NCI-H2171 treated with DMSO at 0.1 percent for 48 hours (cell line): ENCODE measurements at regions not wholly inside any gene's neighbourhood (a gene's known extent, or its start where the extent isn't known, plus 50 kb on each side); places are given as distances from the start of the nearest gene placed in this dataset.

Experiments used
- DNase-seq: peaks from one replicate; lab custom pipeline; 2025; lab: John Stamatoyannopoulos, UW

GRCh38 chr16:5366126-5366525 is 268.5 kb upstream of the EEF2KMT start:
- DNase-seq, result no peak

- DNase-seq, result no peak
Measured at GRCh38 chr16:5364186-5364585, 266.6 kb upstream of the EEF2KMT start.

- DNase-seq, result no peak
Measured at GRCh38 chr16:5361322-5361721, 263.7 kb upstream of the EEF2KMT start.

- DNase-seq, result no peak
Measured at GRCh38 chr16:5354645-5355044, 257.1 kb upstream of the EEF2KMT start.

- no peak for DNase-seq
Measured at GRCh38 chr16:5349670-5350517, 252.3 kb upstream of the EEF2KMT start.

GRCh38 chr16:5349101-5349500 is 251.5 kb upstream of the EEF2KMT start:
- no peak for DNase-seq

GRCh38 chr16:5347561-5347960 is 250.0 kb upstream of the EEF2KMT start:
- DNase-seq, result no peak

GRCh38 chr16:5336941-5337340 is 239.3 kb upstream of the EEF2KMT start:
- DNase-seq, result no peak

GRCh38 chr16:5333991-5334390 is 236.4 kb upstream of the EEF2KMT start:
- DNase-seq, result no peak

- no peak for DNase-seq
Measured at GRCh38 chr16:5333126-5333525, 235.5 kb upstream of the EEF2KMT start.

GRCh38 chr16:5330058-5330457 is 232.5 kb upstream of the EEF2KMT start:
- DNase-seq, result no peak

- DNase-seq, result no peak
Measured at GRCh38 chr16:5328546-5328945, 231.0 kb upstream of the EEF2KMT start.

GRCh38 chr16:5326395-5326794 is 228.8 kb upstream of the EEF2KMT start:
- DNase-seq, result no peak

- no peak for DNase-seq
Measured at GRCh38 chr16:5325932-5326331, 228.3 kb upstream of the EEF2KMT start.

GRCh38 chr16:5323284-5324141 is 225.9 kb upstream of the EEF2KMT start:
- no peak for DNase-seq

GRCh38 chr16:5321930-5322329 is 224.3 kb upstream of the EEF2KMT start:
- DNase-seq, result no peak

- DNase-seq, result no peak
Measured at GRCh38 chr16:5319799-5320198, 222.2 kb upstream of the EEF2KMT start.

- DNase-seq, result no peak
Measured at GRCh38 chr16:5315914-5316313, 218.3 kb upstream of the EEF2KMT start.

GRCh38 chr16:5314377-5314776 is 216.8 kb upstream of the EEF2KMT start:
- no peak for DNase-seq

- no peak for DNase-seq
Measured at GRCh38 chr16:5309946-5310611, 212.5 kb upstream of the EEF2KMT start.

- DNase-seq, result no peak
Measured at GRCh38 chr16:5305023-5305422, 207.4 kb upstream of the EEF2KMT start.

GRCh38 chr16:5302372-5303114 is 204.9 kb upstream of the EEF2KMT start:
- no peak for DNase-seq
